Kidney epithelial cell (primary cell): ENCODE measurements at regions not wholly inside any gene's neighbourhood (a gene's known extent, or its start where the extent isn't known, plus 50 kb on each side); places are given as distances from the start of the nearest gene placed in this dataset.

Source experiments
- DNase-seq: peaks from one replicate; pipeline ENCODE4 v3.0.0-alpha.2; 2010; ENCODE audit warnings: low read depth
- H3K27me3 ChIP-seq: 2 replicates; pipeline ENCODE4 v1.6.0; 2011; ENCODE audit warnings: low read length; ENCODE audit not compliant: control insufficient read depth, insufficient read depth
- H3K36me3 ChIP-seq: 2 replicates; pipeline ENCODE4 v1.5.1; 2011; ENCODE audit warnings: low read length; ENCODE audit not compliant: control insufficient read depth, insufficient read depth
- H3K4me3 ChIP-seq: 2 replicates; pipeline ENCODE4 v1.5.1; 2011; ENCODE audit warnings: low read depth, mild to moderate bottlenecking, control low read depth, low read length
- CTCF ChIP-seq: IDR thresholded peaks from 2 replicates; pipeline ENCODE4 v1.5.1; 2011; ENCODE audit warnings: mild to moderate bottlenecking, moderate library complexity, low read length, control low read depth, inconsistent platforms; ENCODE audit not compliant: insufficient read depth, poor library complexity, severe bottlenecking

GRCh38 chr2:44097322-44097907 is 71.3 kb upstream of the PPM1B start:
- no peak for TF ChIP-seq CTCF
- Histone ChIP-seq H3K4me3 (no peak overlapping the region), H3K36me3 (no peaks in the 10 kb centered on the region), H3K27me3 (no peaks in the 10 kb centered on the region)
- DNase-seq = peak; percentile 12

GRCh38 chr2:44098050-44098449 is 70.6 kb upstream of the PPM1B start:
- no peak for DNase-seq
- no peaks in the 10 kb centered on the region for H3K36me3 ChIP-seq
- no peak for TF ChIP-seq CTCF
- H3K4me3 ChIP-seq = no peak overlapping the region
- H3K27me3 ChIP-seq = no peaks in the 10 kb centered on the region

- no peak for TF ChIP-seq CTCF
- H3K36me3 ChIP-seq = no peaks in the 10 kb centered on the region
- no peak overlapping the region for H3K4me3 ChIP-seq
- H3K27me3 ChIP-seq = no peaks in the 10 kb centered on the region
- no peak for DNase-seq
These were observed 69.8 kb upstream of the PPM1B start for GRCh38 chr2:44098891-44099290.

- TF ChIP-seq CTCF = no peak
- H3K4me3 ChIP-seq = no peak overlapping the region
- H3K36me3 ChIP-seq = no peaks in the 10 kb centered on the region
- DNase-seq = peak; percentile 91
- H3K27me3 ChIP-seq = no peaks in the 10 kb centered on the region
These were observed 68.3 kb upstream of the PPM1B start for GRCh38 chr2:44100351-44100750.

- no peak overlapping the region for H3K4me3 ChIP-seq
- no peaks in the 10 kb centered on the region for H3K36me3 ChIP-seq
- no peaks in the 10 kb centered on the region for H3K27me3 ChIP-seq
- TF ChIP-seq CTCF = no peak
- no peak for DNase-seq
These were observed 67.4 kb upstream of the PPM1B start for GRCh38 chr2:44101246-44101645.

GRCh38 chr2:44102790-44103562 is 65.7 kb upstream of the PPM1B start:
- DNase-seq = no peak
- Histone ChIP-seq H3K4me3 (no peak overlapping the region), H3K36me3 (no peaks in the 10 kb centered on the region), H3K27me3 (no peaks in the 10 kb centered on the region)
- TF ChIP-seq CTCF = no peak
